ENCODE measurements at regions not wholly inside any gene's neighbourhood (a gene's known extent, or its start where the extent isn't known, plus 50 kb on each side); places are given as distances from the start of the nearest gene placed in this dataset.

DNA sequence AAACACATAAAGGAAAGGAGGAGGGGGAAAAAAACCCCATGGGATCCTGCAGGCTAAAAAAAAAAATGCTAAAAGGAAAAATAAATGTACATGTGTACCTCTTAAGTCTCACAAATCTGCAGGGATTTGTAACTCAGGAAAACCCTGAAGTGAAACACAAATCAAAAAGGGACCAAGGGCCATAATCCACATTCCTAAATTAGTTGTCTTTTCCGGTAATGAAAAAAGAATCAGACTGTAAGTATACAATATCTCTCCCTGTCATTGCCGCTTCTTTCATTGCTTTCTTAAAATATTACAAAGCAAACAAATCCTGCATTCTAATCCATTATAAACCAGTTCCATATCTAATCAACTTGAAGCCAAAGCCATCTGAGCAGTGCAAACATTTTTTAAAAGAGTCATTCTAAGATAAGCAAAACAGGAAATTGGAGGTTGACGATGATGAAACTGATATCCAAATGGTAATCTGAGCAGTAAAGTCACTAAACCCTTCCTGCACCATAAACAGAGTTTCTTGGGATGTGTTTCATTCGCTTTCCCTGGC lies 58.7 kb upstream of the SIM2 start:
- no peaks in the 10 kb centered on the region for H3K36me3 Mint-ChIP-seq
- H3K9me3 Mint-ChIP-seq: peaks cover 6% of the 10 kb centered on the region; the same call in 1 of the 2 replicates
- DNase-seq (ENCODE audit: low spot score) (no peak), ATAC-seq (no peak)
- ChIA-PET CTCF (interaction anchor here (0.9 to 2.3 kb wide), 9 partner anchors 10 to 288 kb away, joined by 3 to 32 read pairs (median 5); no protein-coding TSS in a partner anchor), POLR2A (no interaction called here)
- no peak for TF ChIP-seq NR2C2 (CRISPR knock-in tag; IDR thresholded peaks at IDR 0.05)
- TF ChIP-seq, protein P1, sequence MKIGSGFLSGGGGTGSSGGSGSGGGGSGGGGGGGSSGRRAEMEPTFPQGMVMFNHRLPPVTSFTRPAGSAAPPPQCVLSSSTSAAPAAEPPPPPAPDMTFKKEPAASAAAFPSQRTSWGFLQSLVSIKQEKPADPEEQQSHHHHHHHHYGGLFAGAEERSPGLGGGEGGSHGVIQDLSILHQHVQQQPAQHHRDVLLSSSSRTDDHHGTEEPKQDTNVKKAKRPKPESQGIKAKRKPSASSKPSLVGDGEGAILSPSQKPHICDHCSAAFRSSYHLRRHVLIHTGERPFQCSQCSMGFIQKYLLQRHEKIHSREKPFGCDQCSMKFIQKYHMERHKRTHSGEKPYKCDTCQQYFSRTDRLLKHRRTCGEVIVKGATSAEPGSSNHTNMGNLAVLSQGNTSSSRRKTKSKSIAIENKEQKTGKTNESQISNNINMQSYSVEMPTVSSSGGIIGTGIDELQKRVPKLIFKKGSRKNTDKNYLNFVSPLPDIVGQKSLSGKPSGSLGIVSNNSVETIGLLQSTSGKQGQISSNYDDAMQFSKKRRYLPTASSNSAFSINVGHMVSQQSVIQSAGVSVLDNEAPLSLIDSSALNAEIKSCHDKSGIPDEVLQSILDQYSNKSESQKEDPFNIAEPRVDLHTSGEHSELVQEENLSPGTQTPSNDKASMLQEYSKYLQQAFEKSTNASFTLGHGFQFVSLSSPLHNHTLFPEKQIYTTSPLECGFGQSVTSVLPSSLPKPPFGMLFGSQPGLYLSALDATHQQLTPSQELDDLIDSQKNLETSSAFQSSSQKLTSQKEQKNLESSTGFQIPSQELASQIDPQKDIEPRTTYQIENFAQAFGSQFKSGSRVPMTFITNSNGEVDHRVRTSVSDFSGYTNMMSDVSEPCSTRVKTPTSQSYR (CRISPR knock-in tag; IDR thresholded peaks at IDR 0.05): no peak
- TF ChIP-seq E2F4 (CRISPR knock-in tag; IDR thresholded peaks at IDR 0.05; ENCODE audit: borderline replicate concordance, low read depth): no peak
- no peak for TF ChIP-seq SMAD3 (CRISPR knock-in tag; IDR thresholded peaks at IDR 0.05; ENCODE audit: borderline replicate concordance)
- TF ChIP-seq SMAD4 (CRISPR knock-in tag; IDR thresholded peaks at IDR 0.05): no peak
- TF ChIP-seq, protein P2, sequence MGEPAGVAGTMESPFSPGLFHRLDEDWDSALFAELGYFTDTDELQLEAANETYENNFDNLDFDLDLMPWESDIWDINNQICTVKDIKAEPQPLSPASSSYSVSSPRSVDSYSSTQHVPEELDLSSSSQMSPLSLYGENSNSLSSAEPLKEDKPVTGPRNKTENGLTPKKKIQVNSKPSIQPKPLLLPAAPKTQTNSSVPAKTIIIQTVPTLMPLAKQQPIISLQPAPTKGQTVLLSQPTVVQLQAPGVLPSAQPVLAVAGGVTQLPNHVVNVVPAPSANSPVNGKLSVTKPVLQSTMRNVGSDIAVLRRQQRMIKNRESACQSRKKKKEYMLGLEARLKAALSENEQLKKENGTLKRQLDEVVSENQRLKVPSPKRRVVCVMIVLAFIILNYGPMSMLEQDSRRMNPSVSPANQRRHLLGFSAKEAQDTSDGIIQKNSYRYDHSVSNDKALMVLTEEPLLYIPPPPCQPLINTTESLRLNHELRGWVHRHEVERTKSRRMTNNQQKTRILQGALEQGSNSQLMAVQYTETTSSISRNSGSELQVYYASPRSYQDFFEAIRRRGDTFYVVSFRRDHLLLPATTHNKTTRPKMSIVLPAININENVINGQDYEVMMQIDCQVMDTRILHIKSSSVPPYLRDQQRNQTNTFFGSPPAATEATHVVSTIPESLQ (CRISPR knock-in tag; IDR thresholded peaks at IDR 0.05): no peak
- TF ChIP-seq JAZF1 (CRISPR knock-in tag; IDR thresholded peaks at IDR 0.05): no peak
- no peak for TF ChIP-seq NFATC4 (CRISPR knock-in tag; IDR thresholded peaks at IDR 0.05)
- no peak for TF ChIP-seq ZNF416 (CRISPR knock-in tag; IDR thresholded peaks at IDR 0.05)
- no peak for TF ChIP-seq ATF1 (CRISPR knock-in tag; IDR thresholded peaks at IDR 0.05)
- no peak for TF ChIP-seq RORB (CRISPR knock-in tag; IDR thresholded peaks at IDR 0.05)
- TF ChIP-seq, protein P3, sequence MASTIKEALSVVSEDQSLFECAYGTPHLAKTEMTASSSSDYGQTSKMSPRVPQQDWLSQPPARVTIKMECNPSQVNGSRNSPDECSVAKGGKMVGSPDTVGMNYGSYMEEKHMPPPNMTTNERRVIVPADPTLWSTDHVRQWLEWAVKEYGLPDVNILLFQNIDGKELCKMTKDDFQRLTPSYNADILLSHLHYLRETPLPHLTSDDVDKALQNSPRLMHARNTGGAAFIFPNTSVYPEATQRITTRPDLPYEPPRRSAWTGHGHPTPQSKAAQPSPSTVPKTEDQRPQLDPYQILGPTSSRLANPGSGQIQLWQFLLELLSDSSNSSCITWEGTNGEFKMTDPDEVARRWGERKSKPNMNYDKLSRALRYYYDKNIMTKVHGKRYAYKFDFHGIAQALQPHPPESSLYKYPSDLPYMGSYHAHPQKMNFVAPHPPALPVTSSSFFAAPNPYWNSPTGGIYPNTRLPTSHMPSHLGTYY (CRISPR knock-in tag; IDR thresholded peaks at IDR 0.05): no peak
- TF ChIP-seq FOXK1 (CRISPR knock-in tag; IDR thresholded peaks at IDR 0.05): no peak
- TF ChIP-seq, protein P4, sequence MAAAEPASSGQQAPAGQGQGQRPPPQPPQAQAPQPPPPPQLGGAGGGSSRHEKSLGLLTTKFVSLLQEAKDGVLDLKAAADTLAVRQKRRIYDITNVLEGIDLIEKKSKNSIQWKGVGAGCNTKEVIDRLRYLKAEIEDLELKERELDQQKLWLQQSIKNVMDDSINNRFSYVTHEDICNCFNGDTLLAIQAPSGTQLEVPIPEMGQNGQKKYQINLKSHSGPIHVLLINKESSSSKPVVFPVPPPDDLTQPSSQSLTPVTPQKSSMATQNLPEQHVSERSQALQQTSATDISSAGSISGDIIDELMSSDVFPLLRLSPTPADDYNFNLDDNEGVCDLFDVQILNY (CRISPR knock-in tag; IDR thresholded peaks at IDR 0.05): no peak
- no peak for TF ChIP-seq ZMAT4 (CRISPR knock-in tag; IDR thresholded peaks at IDR 0.05)
- no peak for TF ChIP-seq TCF7 (CRISPR knock-in tag; IDR thresholded peaks at IDR 0.05; ENCODE audit: low read depth)
- H3K4me1 Mint-ChIP-seq: peaks cover 11% of the 10 kb centered on the region
- H3K27me3 Mint-ChIP-seq (ENCODE audit: low read depth): no peaks in the 10 kb centered on the region
- no peak overlapping the region for H3K4me3 Mint-ChIP-seq
- H3K27ac Mint-ChIP-seq: no peak overlapping the region

- no peak for TF ChIP-seq FOXP1 (CRISPR knock-in tag; IDR thresholded peaks at IDR 0.05; ENCODE audit: borderline replicate concordance)
- TF ChIP-seq ZNF416 (CRISPR knock-in tag; IDR thresholded peaks at IDR 0.05): no peak
- TF ChIP-seq ZBTB21 (CRISPR knock-in tag; IDR thresholded peaks at IDR 0.05; ENCODE audit: borderline replicate concordance): no peak
- TF ChIP-seq MXD4 (CRISPR knock-in tag; IDR thresholded peaks at IDR 0.05; ENCODE audit: borderline replicate concordance): no peak
- TF ChIP-seq ZNF317 (CRISPR knock-in tag; IDR thresholded peaks at IDR 0.05; ENCODE audit: borderline replicate concordance, low read depth): no peak
- TF ChIP-seq, protein P5, sequence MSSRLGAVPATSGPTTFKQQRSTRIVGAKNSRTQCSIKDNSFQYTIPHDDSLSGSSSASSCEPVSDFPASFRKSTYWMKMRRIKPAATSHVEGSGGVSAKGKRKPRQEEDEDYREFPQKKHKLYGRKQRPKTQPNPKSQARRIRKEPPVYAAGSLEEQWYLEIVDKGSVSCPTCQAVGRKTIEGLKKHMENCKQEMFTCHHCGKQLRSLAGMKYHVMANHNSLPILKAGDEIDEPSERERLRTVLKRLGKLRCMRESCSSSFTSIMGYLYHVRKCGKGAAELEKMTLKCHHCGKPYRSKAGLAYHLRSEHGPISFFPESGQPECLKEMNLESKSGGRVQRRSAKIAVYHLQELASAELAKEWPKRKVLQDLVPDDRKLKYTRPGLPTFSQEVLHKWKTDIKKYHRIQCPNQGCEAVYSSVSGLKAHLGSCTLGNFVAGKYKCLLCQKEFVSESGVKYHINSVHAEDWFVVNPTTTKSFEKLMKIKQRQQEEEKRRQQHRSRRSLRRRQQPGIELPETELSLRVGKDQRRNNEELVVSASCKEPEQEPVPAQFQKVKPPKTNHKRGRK (CRISPR knock-in tag; IDR thresholded peaks at IDR 0.05; ENCODE audit: borderline replicate concordance): no peak
- no peak for TF ChIP-seq GRHL2 (CRISPR knock-in tag; IDR thresholded peaks at IDR 0.05; ENCODE audit: insufficient replicate concordance, severe bottlenecking)
- Mint-ChIP-seq H3K27me3 (ENCODE audit: low read depth) (no peaks in the 10 kb centered on the region), H3K9me3 (peaks cover 6% of the 10 kb centered on the region; the same call in 1 of the 2 replicates), H3K4me3 (no peak overlapping the region), H3K4me1 (peaks cover 11% of the 10 kb centered on the region), H3K27ac (no peak overlapping the region), H3K36me3 (no peaks in the 10 kb centered on the region)
- ChIA-PET POLR2A (no interaction called here), CTCF (interaction anchor here (0.7 to 2.3 kb wide), 10 partner anchors 10 to 287 kb away, joined by 3 to 32 read pairs (median 4); no protein-coding TSS in a partner anchor)
- peak; percentile 59; the same call in 1 of the 2 replicates for ATAC-seq
- DNase-seq (ENCODE audit: low spot score): no peak
Measured at GRCh38 chr21:36640721-36641244, 58.1 kb upstream of the SIM2 start.

Measured in WTC11 (cell line).